ENCODE measurements at regions not wholly inside any gene's neighbourhood (a gene's known extent, or its start where the extent isn't known, plus 50 kb on each side); places are given as distances from the start of the nearest gene placed in this dataset.
A peak's percentile ranks its signal among the peaks of the same experiment; 100 is the strongest.

- Histone ChIP-seq H3K27me3 (ENCODE audit: insufficient read depth, low read length) (peaks cover 37% of the 10 kb centered on the region), H3K4me2 (ENCODE audit: insufficient read depth, low read length) (peak overlapping the region; percentile 95), H3K9me3 (ENCODE audit: low read depth, low read length) (no peaks in the 10 kb centered on the region), H4K20me1 (ENCODE audit: insufficient read depth, low read length) (no peaks in the 10 kb centered on the region), H3K79me2 (ENCODE audit: insufficient read depth, low read length) (no peaks in the 10 kb centered on the region), H3K4me3 (ENCODE audit: insufficient read depth, low read length) (peak overlapping the region; percentile 74), H3K36me3 (ENCODE audit: insufficient read depth, low read length) (no peaks in the 10 kb centered on the region), H3K27ac (ENCODE audit: low read depth, low read length) (peak overlapping the region; percentile 63), H2AFZ (ENCODE audit: low read length) (peak overlapping the region; percentile 85), H3K4me1 (ENCODE audit: insufficient read depth, low read length) (peaks cover 10% of the 10 kb centered on the region)
- DNase-seq (ENCODE audit: insufficient read length, low spot score, missing footprints): peak; percentile 95
- TF ChIP-seq CTCF (IDR thresholded peaks at IDR 0.05; ENCODE audit: extremely low read depth, low read depth, low read length): no peak
Observed at GRCh38 chr17:77888242-77889134, 70.0 kb upstream of the TNRC6C start.

GRCh38 chr17:77889135-77889505, 69.4 kb upstream of the TNRC6C start:
- peak; percentile 34 for DNase-seq (ENCODE audit: insufficient read length, low spot score, missing footprints)
- peaks cover 10% of the 10 kb centered on the region for H3K4me1 ChIP-seq (ENCODE audit: insufficient read depth, low read length)
- H3K27me3 ChIP-seq (ENCODE audit: insufficient read depth, low read length): peaks cover 37% of the 10 kb centered on the region
- no peaks in the 10 kb centered on the region for H3K79me2 ChIP-seq (ENCODE audit: insufficient read depth, low read length)
- no peak overlapping the region for H3K27ac ChIP-seq (ENCODE audit: low read depth, low read length)
- H3K4me3 ChIP-seq (ENCODE audit: insufficient read depth, low read length): no peak overlapping the region
- no peaks in the 10 kb centered on the region for H3K9me3 ChIP-seq (ENCODE audit: low read depth, low read length)
- no peak overlapping the region for H2AFZ ChIP-seq (ENCODE audit: low read length)
- H3K36me3 ChIP-seq (ENCODE audit: insufficient read depth, low read length): no peaks in the 10 kb centered on the region
- H4K20me1 ChIP-seq (ENCODE audit: insufficient read depth, low read length): no peaks in the 10 kb centered on the region
- no peak overlapping the region for H3K4me2 ChIP-seq (ENCODE audit: insufficient read depth, low read length)
- no peak for TF ChIP-seq CTCF (IDR thresholded peaks at IDR 0.05; ENCODE audit: extremely low read depth, low read depth, low read length)

GRCh38 chr17:77889866-77890760, 68.4 kb upstream of the TNRC6C start:
- H3K27ac ChIP-seq (ENCODE audit: low read depth, low read length): no peak overlapping the region
- DNase-seq (ENCODE audit: insufficient read length, low spot score, missing footprints): peak; percentile 61
- no peak overlapping the region for H3K4me2 ChIP-seq (ENCODE audit: insufficient read depth, low read length)
- TF ChIP-seq CTCF (IDR thresholded peaks at IDR 0.05; ENCODE audit: extremely low read depth, low read depth, low read length): no peak
- H3K4me3 ChIP-seq (ENCODE audit: insufficient read depth, low read length): no peak overlapping the region
- no peaks in the 10 kb centered on the region for H4K20me1 ChIP-seq (ENCODE audit: insufficient read depth, low read length)
- H3K27me3 ChIP-seq (ENCODE audit: insufficient read depth, low read length): peaks cover 37% of the 10 kb centered on the region
- H3K9me3 ChIP-seq (ENCODE audit: low read depth, low read length): no peaks in the 10 kb centered on the region
- no peaks in the 10 kb centered on the region for H3K79me2 ChIP-seq (ENCODE audit: insufficient read depth, low read length)
- H3K36me3 ChIP-seq (ENCODE audit: insufficient read depth, low read length): no peaks in the 10 kb centered on the region
- peaks cover 10% of the 10 kb centered on the region for H3K4me1 ChIP-seq (ENCODE audit: insufficient read depth, low read length)
- H2AFZ ChIP-seq (ENCODE audit: low read length): no peak overlapping the region

GRCh38 chr17:77890771-77891170, 67.7 kb upstream of the TNRC6C start:
- Histone ChIP-seq H3K27ac (ENCODE audit: low read depth, low read length) (no peak overlapping the region), H3K27me3 (ENCODE audit: insufficient read depth, low read length) (peaks cover 36% of the 10 kb centered on the region), H3K4me2 (ENCODE audit: insufficient read depth, low read length) (no peak overlapping the region), H3K36me3 (ENCODE audit: insufficient read depth, low read length) (no peaks in the 10 kb centered on the region), H3K4me3 (ENCODE audit: insufficient read depth, low read length) (no peak overlapping the region), H2AFZ (ENCODE audit: low read length) (no peak overlapping the region), H3K79me2 (ENCODE audit: insufficient read depth, low read length) (no peaks in the 10 kb centered on the region), H4K20me1 (ENCODE audit: insufficient read depth, low read length) (no peaks in the 10 kb centered on the region), H3K4me1 (ENCODE audit: insufficient read depth, low read length) (peaks cover 10% of the 10 kb centered on the region), H3K9me3 (ENCODE audit: low read depth, low read length) (no peaks in the 10 kb centered on the region)
- no peak for DNase-seq (ENCODE audit: insufficient read length, low spot score, missing footprints)
- no peak for TF ChIP-seq CTCF (IDR thresholded peaks at IDR 0.05; ENCODE audit: extremely low read depth, low read depth, low read length)
